GM21515 (cell line): ENCODE measurements at regions not wholly inside any gene's neighbourhood (a gene's known extent, or its start where the extent isn't known, plus 50 kb on each side); places are given as distances from the start of the nearest gene placed in this dataset.

ENCODE experiments used
- ATAC-seq: cut with Tn5 transposase; IDR thresholded peaks from one replicate; pipeline ENCODE4 v1.9.1; 2021; ENCODE audit not compliant: unreplicated experiment

DNA sequence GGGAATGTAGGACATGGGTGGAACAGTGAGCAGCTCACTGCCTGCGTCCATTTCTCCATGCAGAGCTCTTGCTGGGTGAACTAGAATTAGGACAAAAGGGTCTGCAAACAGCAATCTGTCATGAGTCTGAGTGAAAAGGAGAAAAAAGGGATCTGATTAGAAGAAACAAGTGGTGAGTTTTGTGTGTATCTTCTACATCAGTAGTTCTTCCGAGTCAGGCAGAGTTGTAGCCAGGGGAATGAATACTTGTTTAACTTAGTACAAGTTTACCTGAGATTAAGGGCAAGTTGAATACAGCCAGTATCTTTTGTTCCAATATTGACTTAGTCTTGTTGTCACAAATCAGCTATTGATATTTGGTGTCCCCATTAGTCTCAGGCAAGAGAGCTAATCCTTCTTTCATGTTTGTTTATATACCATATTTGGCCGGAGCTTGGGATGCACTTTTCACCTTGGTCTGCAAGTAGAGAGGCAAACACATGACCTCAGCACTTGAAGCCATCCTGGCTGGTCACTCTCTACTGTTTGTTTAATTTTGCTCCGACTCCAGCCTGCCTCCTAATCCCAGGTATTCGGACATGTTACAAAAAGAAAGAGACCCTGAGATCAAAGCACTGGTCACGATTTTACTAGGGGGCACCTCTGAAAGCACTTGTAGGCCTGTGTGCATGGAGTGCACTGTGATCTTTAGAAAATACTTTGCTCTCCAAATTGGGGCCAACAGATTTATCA is 211.0 kb upstream of the NT5C1B start:
- ATAC-seq = no peak

DNA sequence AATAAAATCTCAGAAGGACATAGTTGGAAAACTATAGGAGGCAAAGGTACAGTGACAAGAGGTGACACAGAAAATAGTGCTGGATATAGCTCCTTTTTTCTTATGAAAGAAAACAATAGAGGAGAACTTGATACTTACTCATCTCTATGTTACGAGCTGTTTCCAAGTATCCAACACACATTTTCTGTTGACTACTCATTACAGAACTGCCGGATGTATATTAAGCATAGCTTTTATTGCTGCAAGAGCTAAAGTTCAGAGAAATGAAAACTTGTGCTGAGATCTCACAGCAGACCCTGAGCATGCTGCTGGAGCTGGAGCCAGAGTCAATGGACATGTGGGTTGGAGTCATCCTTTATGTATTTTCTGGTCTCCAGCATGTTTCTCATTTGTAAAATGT is 210.0 kb upstream of the NT5C1B start:
- ATAC-seq = no peak

DNA sequence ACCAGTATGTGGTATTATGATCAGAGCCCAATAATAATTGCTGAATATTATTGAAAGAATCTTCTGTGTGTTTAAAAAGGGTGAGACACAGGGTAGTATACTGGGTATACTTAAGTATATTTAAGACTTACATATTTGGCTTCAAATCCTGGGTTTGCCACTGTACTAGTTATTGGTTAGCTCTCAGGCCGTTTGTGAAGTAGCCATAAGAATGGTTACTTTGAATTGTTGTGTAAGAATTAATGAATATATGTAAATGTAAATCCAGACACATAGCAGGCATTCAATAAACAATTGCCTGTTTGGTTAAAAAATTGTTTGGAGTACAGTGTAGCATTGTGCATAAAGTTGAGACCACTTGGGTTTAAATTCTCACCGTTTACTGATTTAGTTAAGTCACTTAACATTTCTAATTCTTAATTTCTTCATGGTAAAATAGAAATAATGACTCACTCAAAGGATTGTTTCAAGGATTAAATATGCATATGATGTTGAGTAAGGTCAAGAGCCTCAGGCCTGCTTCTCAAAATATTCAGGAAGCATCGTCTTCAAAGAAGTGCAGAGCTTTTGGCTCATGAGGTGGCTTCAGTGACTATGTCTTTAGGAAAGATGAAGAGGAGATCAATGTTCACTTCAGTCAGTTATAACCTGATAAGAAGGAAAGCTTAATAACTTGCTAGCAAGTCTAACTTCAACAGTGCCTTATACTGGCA is 207.9 kb upstream of the NT5C1B start:
- no peak for ATAC-seq

DNA sequence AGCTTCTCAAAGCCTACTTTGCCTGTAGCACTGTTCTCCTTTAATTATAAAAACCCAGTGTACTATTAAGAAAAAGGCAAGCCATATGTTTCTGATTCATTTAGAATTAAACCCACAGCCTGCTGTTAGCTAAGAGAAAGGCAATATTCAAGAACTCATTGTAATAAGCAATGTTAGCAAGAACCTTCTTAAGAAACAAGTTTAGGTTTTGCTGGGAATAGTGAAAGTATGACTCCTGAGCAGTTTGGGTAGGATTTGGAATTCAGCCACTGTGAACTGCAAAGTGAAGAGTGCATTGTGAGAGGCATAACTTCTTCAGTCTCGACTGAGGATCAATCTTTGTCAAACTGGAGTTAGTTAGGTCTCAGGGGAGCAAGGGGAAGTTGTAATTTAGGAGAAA is 206.5 kb upstream of the NT5C1B start:
- ATAC-seq = no peak

DNA sequence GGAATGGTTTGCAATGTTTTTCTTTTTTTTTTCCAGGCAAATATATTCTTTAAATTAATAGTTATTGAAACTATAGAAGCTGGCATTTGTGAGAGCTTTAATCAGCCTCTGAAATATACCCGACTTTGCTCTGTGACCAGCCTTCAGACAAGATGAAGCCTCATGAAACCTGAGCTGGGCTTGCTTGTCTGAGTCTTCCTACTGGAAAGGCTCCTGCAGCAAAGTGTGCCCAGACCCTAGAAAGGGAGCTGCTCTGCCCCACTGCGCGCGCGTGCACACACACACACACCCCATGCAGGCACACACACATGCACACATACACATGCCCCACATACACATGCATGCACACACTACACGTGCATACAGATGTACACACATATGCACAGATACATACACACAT is 203.3 kb upstream of the NT5C1B start:
- no peak for ATAC-seq

DNA sequence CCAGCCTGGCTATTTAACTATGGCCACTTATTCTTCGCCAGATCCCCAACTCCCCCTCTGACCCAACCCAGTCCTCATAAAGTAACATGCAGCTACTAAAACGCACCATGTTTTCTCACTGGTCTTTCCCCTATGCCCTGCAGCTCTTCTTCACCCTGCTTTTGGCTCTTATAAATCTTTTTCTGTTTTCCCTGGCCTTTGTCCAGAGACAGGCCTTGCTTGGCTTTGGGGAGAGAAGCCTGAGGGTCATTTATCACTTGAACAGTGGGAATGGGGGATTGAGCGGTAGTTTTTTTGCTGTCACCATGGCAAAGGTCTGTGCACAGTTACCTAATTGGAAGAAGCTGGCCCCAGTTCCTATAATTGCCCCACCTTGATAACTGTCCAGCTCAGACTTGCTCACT is 202.9 kb upstream of the NT5C1B start:
- no peak for ATAC-seq

DNA sequence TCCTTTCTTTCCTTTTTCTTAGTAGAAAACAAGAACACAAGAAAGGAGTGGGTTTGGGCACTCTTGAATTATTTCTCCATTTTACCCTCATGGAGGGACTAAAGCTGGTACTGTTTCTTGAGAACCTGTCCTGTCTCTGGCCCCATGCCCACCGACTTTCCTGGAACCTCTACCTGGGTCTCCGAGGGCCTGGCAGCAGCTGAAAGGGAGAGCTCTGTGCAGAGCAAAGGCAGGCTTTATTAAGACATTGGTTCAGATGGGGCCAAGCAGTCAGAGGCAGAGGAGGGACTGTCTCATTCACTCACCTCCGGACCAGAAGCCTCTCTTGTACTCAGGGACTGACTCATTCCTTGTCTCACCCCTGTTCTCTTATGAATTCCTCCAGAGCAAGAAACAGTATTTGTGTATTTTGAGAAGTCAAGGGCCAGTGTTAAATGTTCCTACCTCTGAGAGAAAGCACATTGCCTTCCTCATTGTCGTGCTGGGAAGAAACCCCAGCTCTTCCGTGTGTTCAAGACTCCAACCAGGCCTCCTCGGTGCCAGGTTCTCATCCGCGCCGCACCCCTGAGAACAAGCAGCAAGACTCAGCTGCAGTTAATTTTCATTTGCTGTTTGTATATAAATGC is 201.9 kb upstream of the NT5C1B start:
- ATAC-seq = no peak

DNA sequence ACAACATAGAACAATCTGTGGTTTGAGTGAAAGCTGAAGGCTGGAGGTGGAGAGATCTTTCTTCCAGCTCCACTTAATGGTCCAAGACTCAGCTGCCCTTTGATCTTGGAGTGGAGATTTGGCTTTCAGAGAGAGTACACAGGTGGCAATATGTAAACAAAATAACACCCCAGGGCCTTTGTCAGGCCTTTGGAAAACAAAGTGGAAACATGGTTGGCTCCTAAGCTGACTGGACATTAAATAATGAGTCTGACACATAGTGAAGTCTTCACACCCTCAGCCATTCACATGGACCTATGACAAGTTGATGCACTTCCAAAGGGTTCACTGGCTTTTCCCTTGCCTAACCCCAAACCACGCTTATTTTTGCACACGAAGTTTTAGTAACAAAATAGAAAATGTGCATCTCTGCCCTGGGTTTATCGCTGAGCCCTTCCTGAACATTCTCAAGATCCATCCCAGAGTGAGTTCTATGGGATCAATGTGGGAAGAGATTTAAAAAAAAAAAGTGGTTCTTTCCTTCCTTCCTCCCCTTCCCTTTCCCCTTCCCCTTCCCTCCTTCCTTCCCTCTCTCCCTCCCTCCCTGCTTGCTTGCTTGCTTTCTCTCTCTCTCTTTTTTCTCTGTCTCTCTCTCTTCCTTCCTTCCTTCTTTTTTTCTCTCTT is 201.3 kb upstream of the NT5C1B start:
- no peak for ATAC-seq

DNA sequence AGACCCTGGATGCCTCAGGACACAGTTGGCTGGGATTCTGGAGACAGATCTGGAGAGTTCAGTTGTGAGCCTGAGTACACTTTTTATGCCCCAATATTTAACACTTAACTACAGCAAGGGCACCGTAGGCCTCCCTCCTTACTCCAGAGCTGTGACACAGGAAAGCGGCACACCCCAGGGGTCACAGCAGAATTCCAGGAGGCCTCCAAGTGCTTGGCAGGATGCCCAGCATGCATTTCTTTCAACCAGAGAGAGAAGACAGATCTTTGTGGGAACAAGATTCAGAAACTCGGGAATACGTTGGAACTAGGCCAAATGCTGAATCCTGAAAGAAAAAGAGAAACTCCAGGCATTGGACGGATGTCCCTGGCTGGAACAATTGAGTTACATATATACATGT is 199.2 kb upstream of the NT5C1B start:
- ATAC-seq = no peak

DNA sequence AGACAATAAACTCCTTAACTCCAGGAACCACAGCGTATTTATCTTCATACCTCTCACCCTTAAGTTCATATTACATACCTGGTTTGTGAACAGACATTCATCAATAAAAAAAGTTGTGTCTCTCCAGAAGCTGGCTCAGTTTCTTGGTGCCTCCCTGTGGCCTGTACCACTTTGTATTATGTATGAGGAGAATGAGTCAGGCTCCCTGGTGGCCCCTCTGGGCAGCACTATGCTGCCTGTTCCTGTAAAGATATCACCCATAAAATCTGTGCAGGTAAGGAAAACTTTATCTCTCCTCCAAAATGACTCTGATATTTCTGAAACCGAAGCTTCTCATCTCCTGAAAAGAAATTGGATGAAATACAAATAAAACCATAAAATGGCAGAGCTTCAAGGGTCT is 198.4 kb upstream of the NT5C1B start:
- no peak for ATAC-seq

DNA sequence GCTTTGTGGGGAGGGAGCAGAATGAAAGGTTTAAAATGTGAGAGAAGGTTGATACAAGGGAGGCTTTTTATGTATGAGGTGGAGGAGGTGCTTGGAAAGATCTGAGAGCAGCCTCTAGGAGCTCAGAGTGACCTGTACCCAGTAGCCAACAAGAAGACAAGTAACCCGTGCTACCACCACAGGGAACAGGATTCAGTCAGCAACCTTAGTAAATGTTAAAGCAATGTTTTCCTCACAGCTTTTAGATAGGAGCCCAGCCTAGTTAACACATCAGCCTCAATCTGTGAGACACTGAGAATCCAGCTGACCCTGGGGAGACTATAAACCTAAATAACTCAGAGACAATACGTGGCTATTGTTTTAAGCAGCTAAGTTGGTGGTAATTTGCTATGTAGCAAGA is 194.9 kb upstream of the NT5C1B start:
- no peak for ATAC-seq

DNA sequence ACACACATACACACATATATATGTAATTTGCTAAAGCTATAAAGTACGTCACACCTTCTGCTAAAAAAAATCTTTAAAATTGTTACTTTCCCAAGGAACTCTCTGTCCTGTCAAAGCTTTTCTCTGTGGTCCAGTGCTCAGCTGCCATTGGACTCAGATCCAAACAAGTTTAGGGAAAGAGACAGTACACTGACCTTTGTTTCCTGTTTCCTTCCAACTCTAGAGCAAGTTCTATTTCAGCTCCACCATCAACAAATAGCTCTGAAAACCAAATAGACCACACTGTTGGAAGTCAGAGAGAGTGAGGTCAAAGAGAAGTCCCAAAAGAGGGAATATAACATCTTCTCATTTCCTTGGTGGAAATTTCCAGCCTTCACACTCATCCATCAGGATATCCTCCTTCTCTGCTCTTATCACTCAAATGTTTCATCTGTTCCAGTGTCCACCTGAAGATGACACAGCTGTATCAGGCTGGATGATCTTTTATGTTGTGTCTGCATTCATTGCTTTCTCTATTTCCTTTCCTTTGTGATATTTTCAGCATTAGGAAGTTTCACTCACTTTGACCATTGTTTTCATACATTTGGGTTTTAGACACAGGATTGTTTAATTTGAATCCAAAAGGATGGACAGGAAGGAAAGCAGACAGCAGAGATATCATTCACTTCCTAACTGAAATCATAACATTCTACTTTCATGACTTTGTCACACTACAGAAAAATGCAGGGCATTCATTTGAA is 192.3 kb upstream of the NT5C1B start:
- ATAC-seq = no peak

DNA sequence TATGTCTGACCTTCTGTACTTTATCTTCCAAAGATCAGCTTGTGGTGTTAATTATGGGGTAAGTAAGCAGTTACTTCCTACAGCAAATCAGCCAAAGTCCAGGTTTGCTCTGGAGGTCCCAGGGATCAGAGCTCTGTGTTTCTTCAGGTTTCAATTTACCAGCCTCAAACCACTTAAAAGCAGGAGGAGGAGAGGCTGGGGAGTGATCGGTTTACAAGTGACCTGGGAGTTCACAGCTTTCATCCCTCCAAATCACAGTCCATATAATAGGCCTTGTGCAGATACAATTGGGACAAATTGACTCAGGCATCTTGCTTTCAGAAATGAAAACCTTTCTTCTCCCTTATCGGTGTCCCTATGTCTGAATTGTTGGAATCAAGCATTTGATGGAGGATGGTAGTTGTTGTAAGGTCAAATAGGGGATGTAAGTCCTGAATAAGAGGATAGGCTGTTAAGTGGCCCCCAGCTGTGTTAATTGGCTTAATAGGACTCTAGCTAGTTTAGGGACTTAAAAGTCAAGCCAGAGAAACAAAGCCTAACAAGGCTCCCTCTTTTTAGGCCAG is 188.0 kb upstream of the NT5C1B start:
- ATAC-seq = no peak

DNA sequence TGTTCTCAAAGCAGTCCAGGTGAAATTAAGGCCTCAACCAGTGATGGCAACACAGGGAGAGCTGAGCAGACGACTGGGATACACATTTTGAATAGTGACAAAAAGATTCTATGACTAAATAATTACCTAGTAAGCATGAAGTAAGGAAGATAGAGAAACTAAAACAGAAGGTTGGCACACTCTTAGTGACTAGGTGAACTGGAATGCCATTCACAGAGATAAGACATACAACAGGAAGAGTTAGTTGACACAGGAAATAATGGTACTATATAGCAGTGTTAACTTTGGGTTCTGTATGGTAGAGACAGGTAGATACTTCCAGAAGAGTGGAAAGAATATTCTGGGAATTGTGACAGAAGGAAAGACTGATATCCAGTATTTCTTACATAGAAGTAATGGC is 181.8 kb upstream of the NT5C1B start:
- no peak for ATAC-seq

DNA sequence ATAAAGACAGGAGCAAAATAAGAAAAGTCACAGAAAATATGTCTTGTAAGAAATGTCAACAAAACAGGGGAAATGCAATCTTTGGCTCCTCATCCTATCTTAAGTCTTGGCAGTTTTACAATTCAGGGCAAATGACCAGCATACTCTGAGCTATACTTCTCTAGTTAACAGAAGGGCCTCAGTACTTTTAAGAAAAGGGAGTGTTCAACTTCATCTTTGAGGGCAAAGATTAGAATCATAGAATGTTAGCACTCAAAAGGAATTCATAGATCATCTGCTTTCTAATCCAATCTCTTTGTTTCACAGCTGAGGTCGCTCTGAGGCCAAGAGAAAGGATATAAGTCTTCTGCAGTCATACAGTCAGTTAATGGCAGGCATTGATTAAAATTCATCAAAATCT is 174.0 kb upstream of the NT5C1B start:
- no peak for ATAC-seq

DNA sequence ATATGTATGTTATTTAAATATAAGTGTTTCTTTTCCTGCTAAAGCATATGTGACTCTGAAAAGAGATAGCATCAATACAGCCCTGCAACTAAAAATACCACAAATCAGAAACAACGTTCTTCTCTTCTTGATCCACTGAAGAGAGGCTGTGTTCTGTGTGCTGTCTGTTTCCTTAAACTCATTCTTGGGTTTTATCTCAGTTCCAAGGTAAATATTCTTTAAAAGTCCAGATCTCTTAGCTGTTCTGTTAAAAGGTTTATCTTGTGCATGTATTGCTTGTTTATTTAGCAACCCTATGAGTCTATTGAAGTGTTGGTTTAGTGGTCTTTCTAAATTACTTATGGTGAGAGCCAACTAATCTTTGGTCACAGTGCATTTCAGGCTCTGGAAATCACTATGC is 173.3 kb upstream of the NT5C1B start:
- no peak for ATAC-seq

DNA sequence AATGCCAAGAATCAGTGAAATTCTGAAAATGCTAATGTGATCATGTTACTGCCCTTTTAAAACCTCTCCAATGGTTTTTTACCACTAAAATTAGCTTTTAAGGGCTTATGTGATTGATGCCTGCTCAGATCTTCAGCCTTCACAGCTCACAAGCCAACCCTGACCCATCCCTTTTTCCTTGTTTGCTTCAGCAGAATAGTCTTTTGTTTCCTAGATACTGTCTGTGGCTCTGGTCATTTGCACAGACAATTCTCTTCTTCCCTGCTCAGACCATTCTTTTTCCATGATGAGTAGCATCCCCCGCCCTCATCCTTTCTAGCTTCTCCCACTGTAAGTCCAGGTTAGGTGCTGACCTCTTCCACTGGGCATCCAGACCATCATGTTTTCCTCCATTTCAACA is 164.9 kb upstream of the NT5C1B start:
- no peak for ATAC-seq

DNA sequence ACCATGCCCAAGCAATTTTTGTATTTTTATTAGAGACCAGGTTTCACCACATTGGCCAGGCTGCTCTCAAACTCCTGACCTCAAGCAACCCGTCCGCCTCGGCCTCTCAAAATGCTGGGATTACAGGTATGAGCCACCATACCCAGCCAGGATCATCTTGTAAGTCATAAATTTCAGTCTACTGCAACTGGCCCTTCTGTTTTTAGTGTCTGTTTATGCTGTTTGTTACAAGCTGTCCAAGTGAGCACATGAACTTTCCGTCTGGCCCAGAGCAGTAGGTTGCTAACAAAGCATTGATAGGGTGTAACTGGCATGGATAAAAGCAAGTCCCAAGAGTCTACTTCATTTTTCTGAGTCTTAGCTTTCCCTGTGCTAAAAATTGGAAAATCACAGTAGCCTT is 164.4 kb upstream of the NT5C1B start:
- ATAC-seq = no peak

DNA sequence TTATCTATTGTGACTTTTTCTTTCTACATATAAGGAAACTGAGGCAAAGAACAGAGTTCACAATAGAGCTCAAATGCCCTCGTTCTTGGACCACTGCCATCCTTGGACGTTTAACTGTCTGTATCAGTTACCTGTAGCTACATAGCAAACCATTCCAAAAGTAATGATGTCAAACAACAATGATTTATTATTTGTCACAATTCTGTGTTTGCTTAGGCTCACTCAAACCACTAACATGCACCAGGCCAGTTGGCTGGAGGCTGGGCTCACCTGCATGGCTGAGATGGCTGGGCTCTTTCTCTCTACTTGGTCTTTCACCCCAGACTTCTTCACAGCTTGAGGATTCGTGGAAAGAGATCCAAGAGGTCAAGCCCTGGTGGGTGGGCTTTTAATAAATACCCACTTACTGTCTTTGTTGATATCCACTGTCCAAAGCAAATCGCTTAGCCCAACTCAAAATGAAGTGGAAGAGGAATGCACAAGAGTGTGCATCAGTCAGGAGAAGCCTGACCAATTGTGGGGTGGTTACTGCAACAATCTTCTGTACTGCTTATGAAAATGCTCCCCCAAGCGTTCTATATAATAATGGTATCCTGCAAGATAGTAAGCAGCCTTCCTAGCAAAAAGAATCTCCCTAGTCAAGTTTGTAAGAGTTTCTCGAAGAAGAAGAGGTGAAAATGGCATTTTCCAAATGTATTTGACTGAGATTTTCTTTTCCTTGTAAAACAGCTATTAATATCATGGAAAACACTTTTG is 163.5 kb upstream of the NT5C1B start:
- ATAC-seq = no peak

DNA sequence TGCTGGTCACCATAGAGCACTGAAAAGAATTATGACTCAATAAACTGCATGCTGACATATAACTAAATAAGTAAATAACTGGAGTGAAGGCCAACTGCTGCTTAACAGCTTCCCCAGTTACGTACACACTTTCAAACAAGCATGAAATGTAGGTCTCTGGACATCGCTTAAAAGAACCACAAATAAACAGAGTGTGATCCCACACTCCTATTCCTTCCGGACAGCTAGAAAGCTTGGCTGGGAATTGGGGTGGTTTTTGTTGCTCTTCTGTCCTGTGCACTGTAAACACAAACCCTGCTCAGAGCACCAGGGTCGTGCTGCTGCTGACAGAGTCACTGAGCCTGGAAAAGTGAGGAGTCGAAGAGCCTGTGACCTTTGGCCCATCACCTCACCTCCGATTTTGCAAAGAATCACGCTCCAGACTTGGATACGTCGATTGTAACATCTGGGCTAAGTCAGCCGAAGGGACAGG is 162.7 kb upstream of the NT5C1B start:
- ATAC-seq = no peak
